ENCODE measurements at regions not wholly inside any gene's neighbourhood (a gene's known extent, or its start where the extent isn't known, plus 50 kb on each side); places are given as distances from the start of the nearest gene placed in this dataset.
A peak's percentile ranks its signal among the peaks of the same experiment; 100 is the strongest.

GRCh38 chr6:145233955-145234354, 501.4 kb downstream of the EPM2A start:
- CTCF ChIA-PET = interaction anchor here (0.5 kb wide), 1 partner anchor 22 kb away, joined by 6 read pairs; no protein-coding TSS in a partner anchor
- Histone ChIP-seq H3K4me1 (ENCODE audit: insufficient read depth, low read length, poor library complexity, severe bottlenecking) (peaks cover 5% of the 10 kb centered on the region), H3K27me3 (replicated peaks; ENCODE audit: insufficient read depth, low read depth, low read length, poor library complexity) (no peaks in the 10 kb centered on the region), H3K27ac (ENCODE audit: low read depth, low read length, poor library complexity, severe bottlenecking) (no peak overlapping the region), H3K36me3 (ENCODE audit: insufficient read depth, low read length, poor library complexity, severe bottlenecking) (no peaks in the 10 kb centered on the region), H3K9me3 (ENCODE audit: low read depth, low read length, poor library complexity, severe bottlenecking) (no peaks in the 10 kb centered on the region), H3K4me3 (ENCODE audit: low read depth, low read length, poor library complexity, severe bottlenecking) (no peak overlapping the region)
- peak; percentile 44 for DNase-seq (ENCODE audit: low spot score)
- BruUV-seq (replicated peaks) = no TSS peak
- POLR2A ChIA-PET (ENCODE audit: low non-redundant PET) = no interaction called here
- TF ChIP-seq CTCF (conservative IDR thresholded peaks at IDR 0.05; ENCODE audit: low read depth, low read length) (no peak), EZH2 (IDR thresholded peaks at IDR 0.05; ENCODE audit: borderline replicate concordance, low read depth, low read length, poor library complexity, severe bottlenecking) (no peak)
- intact Hi-C loops (cut with micrococcal nuclease; ENCODE audit: unreplicated experiment) = no loop called here

- ChIA-PET CTCF (no interaction called here), POLR2A (ENCODE audit: low non-redundant PET) (no interaction called here)
- no peak for DNase-seq (ENCODE audit: low spot score)
Measured at GRCh38 chr6:145235207-145235606, 500.1 kb downstream of the EPM2A start.

GRCh38 chr6:145238787-145239186, 496.5 kb downstream of the EPM2A start:
- TF ChIP-seq EZH2 (IDR thresholded peaks at IDR 0.05; ENCODE audit: borderline replicate concordance, low read depth, low read length, poor library complexity, severe bottlenecking) (no peak), CTCF (conservative IDR thresholded peaks at IDR 0.05; ENCODE audit: low read depth, low read length) (no peak)
- ChIA-PET POLR2A (ENCODE audit: low non-redundant PET) (no interaction called here), CTCF (no interaction called here)
- DNase-seq (ENCODE audit: low spot score) = no peak
- no peaks in the 10 kb centered on the region for H3K27me3 ChIP-seq (replicated peaks; ENCODE audit: insufficient read depth, low read depth, low read length, poor library complexity)
- H3K4me3 ChIP-seq (ENCODE audit: low read depth, low read length, poor library complexity, severe bottlenecking) = no peak overlapping the region
- peaks cover 5% of the 10 kb centered on the region for H3K4me1 ChIP-seq (ENCODE audit: insufficient read depth, low read length, poor library complexity, severe bottlenecking)
- intact Hi-C loops (cut with micrococcal nuclease; ENCODE audit: unreplicated experiment) = no loop called here
- no peaks in the 10 kb centered on the region for H3K9me3 ChIP-seq (ENCODE audit: low read depth, low read length, poor library complexity, severe bottlenecking)
- BruUV-seq (replicated peaks) = no TSS peak
- H3K36me3 ChIP-seq (ENCODE audit: insufficient read depth, low read length, poor library complexity, severe bottlenecking) = no peaks in the 10 kb centered on the region
- no peak overlapping the region for H3K27ac ChIP-seq (ENCODE audit: low read depth, low read length, poor library complexity, severe bottlenecking)

More at GRCh38 chr6:145235207-145235606, 500.1 kb downstream of the EPM2A start:
- H3K27ac ChIP-seq (ENCODE audit: low read depth, low read length, poor library complexity, severe bottlenecking) = no peak overlapping the region
- peaks cover 5% of the 10 kb centered on the region for H3K4me1 ChIP-seq (ENCODE audit: insufficient read depth, low read length, poor library complexity, severe bottlenecking)
- no peaks in the 10 kb centered on the region for H3K27me3 ChIP-seq (replicated peaks; ENCODE audit: insufficient read depth, low read depth, low read length, poor library complexity)
- TF ChIP-seq EZH2 (IDR thresholded peaks at IDR 0.05; ENCODE audit: borderline replicate concordance, low read depth, low read length, poor library complexity, severe bottlenecking) = no peak
- no peak for TF ChIP-seq CTCF (conservative IDR thresholded peaks at IDR 0.05; ENCODE audit: low read depth, low read length)
- no peak overlapping the region for H3K4me3 ChIP-seq (ENCODE audit: low read depth, low read length, poor library complexity, severe bottlenecking)
- BruUV-seq (replicated peaks) = no TSS peak
- H3K9me3 ChIP-seq (ENCODE audit: low read depth, low read length, poor library complexity, severe bottlenecking) = no peaks in the 10 kb centered on the region
- H3K36me3 ChIP-seq (ENCODE audit: insufficient read depth, low read length, poor library complexity, severe bottlenecking) = no peaks in the 10 kb centered on the region
- intact Hi-C loops (cut with micrococcal nuclease; ENCODE audit: unreplicated experiment) = no loop called here
